ENCODE measurements at regions not wholly inside any gene's neighbourhood (a gene's known extent, or its start where the extent isn't known, plus 50 kb on each side); places are given as distances from the start of the nearest gene placed in this dataset.

DNA sequence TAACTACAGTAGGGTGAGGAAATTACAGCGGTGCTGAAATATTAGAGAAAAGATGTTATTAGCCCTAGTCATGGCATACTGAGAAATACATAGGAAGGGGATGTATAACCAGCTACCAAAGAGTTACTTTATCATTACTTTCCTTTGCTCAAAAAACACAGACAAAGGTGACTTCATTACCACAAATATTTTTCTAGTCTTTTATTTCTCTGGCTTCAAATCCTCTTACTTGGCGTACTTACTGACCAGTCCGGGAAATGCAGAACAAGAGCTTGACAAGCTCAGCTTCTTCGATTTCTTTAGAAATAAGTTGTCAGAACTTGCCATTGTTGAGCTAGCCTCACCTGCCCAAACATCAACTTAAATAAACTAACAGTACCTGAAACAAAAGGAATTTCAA, 142.1 kb upstream of the TMCO5A start:
- Mint-ChIP-seq H3K27me3 (ENCODE audit: unreplicated experiment) (no peaks in the 10 kb centered on the region), H3K9me3 (ENCODE audit: unreplicated experiment) (peaks cover 3% of the 10 kb centered on the region), H3K4me1 (ENCODE audit: low read depth, unreplicated experiment) (no peaks in the 10 kb centered on the region), H3K27ac (ENCODE audit: unreplicated experiment) (no peak overlapping the region), H3K4me3 (ENCODE audit: unreplicated experiment) (no peak overlapping the region), H3K36me3 (ENCODE audit: unreplicated experiment) (no peaks in the 10 kb centered on the region)
- TF ChIP-seq, protein P1, sequence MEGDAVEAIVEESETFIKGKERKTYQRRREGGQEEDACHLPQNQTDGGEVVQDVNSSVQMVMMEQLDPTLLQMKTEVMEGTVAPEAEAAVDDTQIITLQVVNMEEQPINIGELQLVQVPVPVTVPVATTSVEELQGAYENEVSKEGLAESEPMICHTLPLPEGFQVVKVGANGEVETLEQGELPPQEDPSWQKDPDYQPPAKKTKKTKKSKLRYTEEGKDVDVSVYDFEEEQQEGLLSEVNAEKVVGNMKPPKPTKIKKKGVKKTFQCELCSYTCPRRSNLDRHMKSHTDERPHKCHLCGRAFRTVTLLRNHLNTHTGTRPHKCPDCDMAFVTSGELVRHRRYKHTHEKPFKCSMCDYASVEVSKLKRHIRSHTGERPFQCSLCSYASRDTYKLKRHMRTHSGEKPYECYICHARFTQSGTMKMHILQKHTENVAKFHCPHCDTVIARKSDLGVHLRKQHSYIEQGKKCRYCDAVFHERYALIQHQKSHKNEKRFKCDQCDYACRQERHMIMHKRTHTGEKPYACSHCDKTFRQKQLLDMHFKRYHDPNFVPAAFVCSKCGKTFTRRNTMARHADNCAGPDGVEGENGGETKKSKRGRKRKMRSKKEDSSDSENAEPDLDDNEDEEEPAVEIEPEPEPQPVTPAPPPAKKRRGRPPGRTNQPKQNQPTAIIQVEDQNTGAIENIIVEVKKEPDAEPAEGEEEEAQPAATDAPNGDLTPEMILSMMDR (IDR thresholded peaks at IDR 0.05; ENCODE audit: partially characterized antibody, unreplicated experiment): no peak
- no peak for DNase-seq

DNA sequence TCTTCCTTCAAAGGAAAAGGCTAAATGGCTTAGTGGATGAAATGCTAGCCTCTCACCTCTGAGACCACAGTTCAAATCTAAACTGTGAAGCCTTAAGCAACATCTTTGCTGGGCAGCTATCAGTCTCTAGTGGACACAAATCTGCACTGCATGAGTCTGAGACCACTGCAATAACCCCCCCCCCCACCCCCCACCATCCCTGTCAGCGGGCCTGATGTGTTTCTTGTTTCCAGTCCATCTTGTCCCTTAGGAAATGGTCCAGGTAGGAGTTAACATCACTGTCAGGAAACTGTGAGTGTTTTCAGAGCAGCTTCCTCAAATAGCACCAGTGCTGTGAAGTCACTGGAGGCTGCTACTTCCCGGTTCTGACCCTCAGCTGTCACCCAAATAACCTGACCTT, 140.6 kb upstream of the TMCO5A start:
- Mint-ChIP-seq H3K27ac (ENCODE audit: unreplicated experiment) (no peak overlapping the region), H3K4me1 (ENCODE audit: low read depth, unreplicated experiment) (no peaks in the 10 kb centered on the region), H3K36me3 (ENCODE audit: unreplicated experiment) (no peaks in the 10 kb centered on the region), H3K27me3 (ENCODE audit: unreplicated experiment) (no peaks in the 10 kb centered on the region), H3K4me3 (ENCODE audit: unreplicated experiment) (no peak overlapping the region), H3K9me3 (ENCODE audit: unreplicated experiment) (peaks cover 3% of the 10 kb centered on the region)
- TF ChIP-seq, protein P1 (IDR thresholded peaks at IDR 0.05; ENCODE audit: partially characterized antibody, unreplicated experiment): no peak
- DNase-seq: no peak

DNA sequence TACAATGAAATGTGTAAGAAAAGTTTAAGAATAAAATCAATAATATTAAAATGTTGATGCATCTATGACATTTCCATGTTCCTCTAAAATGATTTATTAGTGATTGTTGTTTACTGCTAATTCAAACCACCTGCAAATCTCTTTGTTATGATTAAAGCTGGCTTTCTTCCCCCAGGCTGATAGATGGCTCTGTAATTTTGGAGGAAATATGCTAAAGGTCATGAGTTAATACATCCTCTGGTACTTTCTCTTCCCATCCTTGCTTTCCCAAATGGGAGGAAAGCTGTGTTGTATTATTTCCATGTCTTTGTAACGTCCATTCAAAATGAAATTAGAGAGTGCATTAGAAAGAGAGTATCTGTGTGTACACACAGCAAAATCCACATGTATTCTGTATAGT, 139.5 kb upstream of the TMCO5A start:
- Mint-ChIP-seq H3K9me3 (ENCODE audit: unreplicated experiment) (peaks cover 3% of the 10 kb centered on the region), H3K4me1 (ENCODE audit: low read depth, unreplicated experiment) (no peaks in the 10 kb centered on the region), H3K27ac (ENCODE audit: unreplicated experiment) (no peak overlapping the region), H3K4me3 (ENCODE audit: unreplicated experiment) (no peak overlapping the region), H3K36me3 (ENCODE audit: unreplicated experiment) (no peaks in the 10 kb centered on the region), H3K27me3 (ENCODE audit: unreplicated experiment) (no peaks in the 10 kb centered on the region)
- DNase-seq: no peak
- TF ChIP-seq, protein P1 (IDR thresholded peaks at IDR 0.05; ENCODE audit: partially characterized antibody, unreplicated experiment): no peak

DNA sequence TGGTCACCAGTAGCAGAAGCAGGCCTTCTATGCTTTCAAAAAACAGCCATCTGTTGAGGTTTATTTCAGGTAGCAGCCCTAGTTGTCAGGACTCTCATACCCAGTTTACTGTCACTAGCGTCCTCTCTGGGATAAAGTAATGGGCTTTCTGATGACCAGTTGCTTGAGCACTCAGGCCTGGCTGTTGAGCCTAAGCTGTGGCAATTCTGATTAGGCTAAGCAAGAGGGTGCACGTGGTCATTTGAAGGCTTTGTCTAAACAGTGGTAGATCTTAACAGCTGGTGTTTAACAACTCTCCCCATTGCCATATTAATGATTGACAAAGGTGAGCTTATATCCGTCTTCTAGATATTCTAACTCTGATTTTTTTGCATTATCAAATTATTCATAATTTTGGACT, 132.9 kb upstream of the TMCO5A start:
- H3K36me3 Mint-ChIP-seq (ENCODE audit: unreplicated experiment): no peaks in the 10 kb centered on the region
- TF ChIP-seq, protein P1 (IDR thresholded peaks at IDR 0.05; ENCODE audit: partially characterized antibody, unreplicated experiment): no peak
- H3K27me3 Mint-ChIP-seq (ENCODE audit: unreplicated experiment): no peaks in the 10 kb centered on the region
- H3K27ac Mint-ChIP-seq (ENCODE audit: unreplicated experiment): no peak overlapping the region
- H3K4me3 Mint-ChIP-seq (ENCODE audit: unreplicated experiment): no peak overlapping the region
- no peak for DNase-seq
- peaks cover 2% of the 10 kb centered on the region for H3K9me3 Mint-ChIP-seq (ENCODE audit: unreplicated experiment)
- no peaks in the 10 kb centered on the region for H3K4me1 Mint-ChIP-seq (ENCODE audit: low read depth, unreplicated experiment)

DNA sequence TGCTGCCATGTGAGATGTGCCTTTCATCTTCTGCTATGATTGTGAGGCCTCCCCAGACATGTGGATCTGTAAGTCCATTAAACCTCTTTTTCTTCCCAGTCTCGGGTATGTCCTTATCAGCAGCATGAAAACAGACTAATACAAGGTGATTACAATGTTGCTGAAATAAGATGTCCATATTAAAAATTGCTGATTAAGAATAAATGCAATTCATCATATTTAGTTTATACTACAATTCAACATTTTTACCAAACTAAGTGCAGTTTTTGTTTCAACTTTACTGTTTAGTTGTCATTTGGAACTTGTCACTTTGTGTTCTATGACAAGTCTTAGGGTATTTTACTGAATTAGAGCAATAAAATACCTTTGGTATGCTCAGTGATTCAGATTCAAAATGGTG, 127.6 kb upstream of the TMCO5A start:
- Mint-ChIP-seq H3K36me3 (ENCODE audit: unreplicated experiment) (no peaks in the 10 kb centered on the region), H3K4me3 (ENCODE audit: unreplicated experiment) (no peak overlapping the region), H3K27me3 (ENCODE audit: unreplicated experiment) (no peaks in the 10 kb centered on the region), H3K27ac (ENCODE audit: unreplicated experiment) (no peak overlapping the region), H3K4me1 (ENCODE audit: low read depth, unreplicated experiment) (no peaks in the 10 kb centered on the region), H3K9me3 (ENCODE audit: unreplicated experiment) (no peaks in the 10 kb centered on the region)
- DNase-seq: no peak
- TF ChIP-seq, protein P1 (IDR thresholded peaks at IDR 0.05; ENCODE audit: partially characterized antibody, unreplicated experiment): no peak

All from glutamatergic neuron (in vitro differentiated cells).